B cell (primary cell): ENCODE measurements at regions not wholly inside any gene's neighbourhood (a gene's known extent, or its start where the extent isn't known, plus 50 kb on each side); places are given as distances from the start of the nearest gene placed in this dataset.
"Not testable (repeated sequence)": the region's sequence is repeated elsewhere in the genome, so short reads cannot be mapped to it uniquely, and the experiment has no call there.

Experiments used
- ATAC-seq: fragments of 200-7000 bp; cut with Tn5 transposase; one replicate; pipeline ENCODE4 v1.10.0; 2021; ENCODE audit warnings: low read depth, mild to moderate bottlenecking, moderate number of reproducible peaks, moderate library complexity
- CTCF ChIA-PET: fragments of 350-600 bp; sonication (Branson Sonifier 250); formaldehyde crosslinking; loops from one replicate; lab custom pipeline; 2021; ENCODE audit warnings: antibody characterized with exemption, inconsistent platforms; lab: Charles Lee
- POLR2A ChIA-PET: fragments of 350-600 bp; sonication (Branson Sonifier 250); formaldehyde crosslinking; loops from one replicate; lab custom pipeline; 2021; ENCODE audit warnings: antibody characterized with exemption; lab: Charles Lee
- DNase-seq: peaks from one replicate; pipeline ENCODE4 v3.0.0; 2013
- H2AFZ ChIP-seq: 2 replicates; pipeline ENCODE4 v1.6.1; 2012; ENCODE audit warnings: mild to moderate bottlenecking, low read depth, low read length; ENCODE audit not compliant: insufficient read depth, poor library complexity, severe bottlenecking
- H3K27ac ChIP-seq, 2 donors: 1 replicate in 1 of 2; 2 replicates in 1 of 2; pipeline ENCODE4 v1.5.1; 2012 to 2013; ENCODE audit warnings: low read length in 2 of 2, mild to moderate bottlenecking in 2 of 2, moderate library complexity in 1 of 2
- H3K27me3 ChIP-seq, 4 experiments: fragments of 200-600 bp in 1 of 4; sonication (generic) in 1 of 4; replicated peaks in 1 of 4; 1 replicate in 2 of 4; 2 replicates in 2 of 4; pipeline versions ENCODE4 v1.6.1 to v1.7.0; 2013 to 2016; ENCODE audit warnings: low read length in 3 of 4, mild to moderate bottlenecking in 2 of 4, mixed read lengths in 1 of 4, moderate library complexity in 1 of 4; ENCODE audit not compliant: insufficient read depth in 4 of 4, control insufficient read depth in 3 of 4; ENCODE audit errors: control extremely low read depth in 1 of 4
- H3K36me3 ChIP-seq, 2 experiments: replicated peaks in 1 of 2; 1 replicate in 1 of 2; 2 replicates in 1 of 2; pipeline versions ENCODE4 v1.6.1 to v1.7.1; 2013; ENCODE audit warnings: low read length in 1 of 2; ENCODE audit not compliant: insufficient read depth in 2 of 2, control insufficient read depth in 1 of 2; ENCODE audit errors: control extremely low read depth in 1 of 2, extremely low read depth in 1 of 2
- H3K4me1 ChIP-seq, 2 donors: fragments of 200-600 bp in 1 of 2; sonication (generic) in 1 of 2; 1 replicate in 1 of 2; 2 replicates in 1 of 2; pipeline versions ENCODE4 v1.5.1 to v1.6.1; 2013 to 2017; ENCODE audit warnings: low read length in 2 of 2; ENCODE audit not compliant: control insufficient read depth in 2 of 2, insufficient read depth in 2 of 2
- H3K4me2 ChIP-seq: replicated peaks from 2 replicates; pipeline ENCODE3; 2012; ENCODE audit warnings: mild to moderate bottlenecking, low read depth, low read length; ENCODE audit not compliant: poor library complexity, severe bottlenecking
- H3K4me3 ChIP-seq, 5 experiments: fragments of 200-600 bp in 1 of 5; sonication (generic) in 1 of 5; 1 replicate in 3 of 5; 2 replicates in 2 of 5; pipeline versions ENCODE4 v1.5.1 to v1.7.0; 2011 to 2016; ENCODE audit warnings: low read length in 4 of 5, mild to moderate bottlenecking in 4 of 5, low read depth in 2 of 5, control low read depth in 1 of 5, moderate library complexity in 1 of 5; ENCODE audit not compliant: insufficient read depth in 1 of 5; ENCODE audit errors: control extremely low read depth in 1 of 5, extremely low read depth in 1 of 5
- H3K79me2 ChIP-seq: fragments of 200-600 bp; sonication (generic); one replicate; pipeline ENCODE4 v1.6.0; 2016; ENCODE audit warnings: low read length; ENCODE audit not compliant: control insufficient read depth, insufficient read depth
- H3K9ac ChIP-seq: fragments of 200-600 bp; sonication (generic); 2 replicates; pipeline ENCODE4 v1.6.1; 2017; ENCODE audit warnings: mild to moderate bottlenecking, low read length, moderate library complexity
- H3K9me3 ChIP-seq, 3 donors: one replicate each; pipeline versions ENCODE4 v1.6.1 to v1.7.1; 2013; ENCODE audit warnings: low read length in 2 of 3; ENCODE audit not compliant: control insufficient read depth in 2 of 3, insufficient read depth in 1 of 3; ENCODE audit errors: control extremely low read depth in 1 of 3
- H4K20me1 ChIP-seq: 2 replicates; pipeline ENCODE4 v1.6.0; 2012; ENCODE audit warnings: mild to moderate bottlenecking, low read length; ENCODE audit not compliant: insufficient read depth, control insufficient read depth, poor library complexity, severe bottlenecking
- H3K27ac Mint-ChIP-seq: one replicate; pipeline ENCODE4 v1.8.0; 2021; ENCODE audit warnings: mixed read lengths
- H3K27me3 Mint-ChIP-seq: one replicate; pipeline ENCODE4 v1.8.0; 2021; ENCODE audit warnings: mixed read lengths
- H3K4me1 Mint-ChIP-seq: one replicate; pipeline ENCODE4 v1.8.0; 2021; ENCODE audit warnings: mixed read lengths
- H3K4me3 Mint-ChIP-seq: one replicate; pipeline ENCODE4 v1.8.0; 2021; ENCODE audit warnings: mixed read lengths
- H3K9me3 Mint-ChIP-seq: one replicate; pipeline ENCODE4 v1.8.0; 2022; ENCODE audit warnings: mixed read lengths; ENCODE audit not compliant: insufficient read depth
- EZH2 ChIP-seq: IDR thresholded peaks from 2 replicates; pipeline ENCODE4 v1.6.1; 2012; ENCODE audit warnings: borderline replicate concordance, low read depth, mild to moderate bottlenecking, moderate library complexity, low read length; ENCODE audit not compliant: insufficient read depth, poor library complexity, severe bottlenecking
- WGBS: methylation state at CpG from one replicate; pipeline ENCODE4 v1.1.5; 2013; ENCODE audit warnings: missing lambda C conversion rate; ENCODE audit not compliant: insufficient coverage; 5-methylcytosine and 5-hydroxymethylcytosine counted together
- intact Hi-C: fragments of 100-400 bp; cut with micrococcal nuclease; formaldehyde crosslinking; loops from one replicate; pipeline ENCODE4 v1.10.0; 2022
- TF ChIP-seq, protein P1 (sequence below): fragments of 200-600 bp; IDR thresholded peaks from one replicate; pipeline ENCODE4 v1.8.0; 2022; ENCODE audit warnings: antibody characterized with exemption, mild to moderate bottlenecking

DNA sequence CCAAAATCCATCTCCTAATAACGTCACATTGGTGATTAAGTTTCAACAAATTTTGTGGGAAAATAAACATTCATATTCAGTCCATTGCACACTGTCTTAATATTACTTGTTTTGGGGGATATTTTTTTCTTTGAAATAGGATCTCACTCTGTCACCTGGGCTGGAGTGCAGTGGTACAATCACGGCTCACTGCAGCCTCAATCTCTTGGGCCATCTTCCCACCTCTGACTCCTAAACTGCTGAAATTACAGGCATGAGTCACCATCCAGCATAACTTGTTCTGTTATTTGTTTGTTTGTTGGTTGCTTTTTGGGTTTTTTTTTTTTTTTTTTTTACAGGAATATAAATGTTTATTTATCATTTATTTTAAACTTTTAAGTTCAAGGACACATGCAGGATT lies 556.1 kb upstream of the SLITRK6 start:
- H3K27me3 ChIP-seq, result no peaks in the 10 kb centered on the region
- WGBS, result 100% methylated on average over 1 of the region's 2 CpGs
- Mint-ChIP-seq H3K9me3 (peaks cover 6% of the 10 kb centered on the region), H3K4me1 (no peaks in the 10 kb centered on the region), H3K4me3 (no peak overlapping the region), H3K27ac (no peak overlapping the region), H3K27me3 (no peaks in the 10 kb centered on the region)
- no peak for TF ChIP-seq EZH2
- TF ChIP-seq, protein P1, sequence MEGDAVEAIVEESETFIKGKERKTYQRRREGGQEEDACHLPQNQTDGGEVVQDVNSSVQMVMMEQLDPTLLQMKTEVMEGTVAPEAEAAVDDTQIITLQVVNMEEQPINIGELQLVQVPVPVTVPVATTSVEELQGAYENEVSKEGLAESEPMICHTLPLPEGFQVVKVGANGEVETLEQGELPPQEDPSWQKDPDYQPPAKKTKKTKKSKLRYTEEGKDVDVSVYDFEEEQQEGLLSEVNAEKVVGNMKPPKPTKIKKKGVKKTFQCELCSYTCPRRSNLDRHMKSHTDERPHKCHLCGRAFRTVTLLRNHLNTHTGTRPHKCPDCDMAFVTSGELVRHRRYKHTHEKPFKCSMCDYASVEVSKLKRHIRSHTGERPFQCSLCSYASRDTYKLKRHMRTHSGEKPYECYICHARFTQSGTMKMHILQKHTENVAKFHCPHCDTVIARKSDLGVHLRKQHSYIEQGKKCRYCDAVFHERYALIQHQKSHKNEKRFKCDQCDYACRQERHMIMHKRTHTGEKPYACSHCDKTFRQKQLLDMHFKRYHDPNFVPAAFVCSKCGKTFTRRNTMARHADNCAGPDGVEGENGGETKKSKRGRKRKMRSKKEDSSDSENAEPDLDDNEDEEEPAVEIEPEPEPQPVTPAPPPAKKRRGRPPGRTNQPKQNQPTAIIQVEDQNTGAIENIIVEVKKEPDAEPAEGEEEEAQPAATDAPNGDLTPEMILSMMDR, result no peak
- no peak overlapping the region for H2AFZ ChIP-seq
- ATAC-seq (no peak), DNase-seq (no peak)
- H3K9me3 ChIP-seq, result no peaks in the 10 kb centered on the region
- no peaks in the 10 kb centered on the region for H3K4me1 ChIP-seq
- H3K9ac ChIP-seq, result no peak overlapping the region
- no peak overlapping the region for H3K27ac ChIP-seq
- H4K20me1 ChIP-seq, result no peaks in the 10 kb centered on the region
- ChIA-PET POLR2A (no interaction called here), CTCF (no interaction called here)
- no peaks in the 10 kb centered on the region for H3K36me3 ChIP-seq
- intact Hi-C loops, result no loop called here
- H3K4me3 ChIP-seq, result no peak overlapping the region
- no peak overlapping the region for H3K4me2 ChIP-seq
- H3K79me2 ChIP-seq, result no peaks in the 10 kb centered on the region

DNA sequence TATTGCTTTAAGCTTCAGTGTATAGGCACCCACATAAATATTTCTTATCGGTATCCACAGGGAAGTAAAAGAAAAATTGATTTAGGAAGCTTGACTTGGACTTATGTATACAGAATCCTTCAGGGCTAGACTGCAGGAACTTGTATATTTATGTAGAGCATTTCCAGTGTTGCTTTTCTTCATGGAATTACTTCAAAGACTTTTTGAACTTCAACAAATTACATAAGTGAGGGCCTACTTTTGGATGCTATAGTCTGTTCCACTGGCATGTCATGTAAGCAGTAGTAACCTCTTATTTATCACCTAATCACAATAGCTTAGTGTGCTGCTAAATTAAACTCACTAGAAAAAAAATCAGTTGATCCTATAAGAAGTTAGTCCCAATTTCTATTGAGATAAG lies 557.9 kb upstream of the SLITRK6 start:
- Mint-ChIP-seq H3K4me1 (no peaks in the 10 kb centered on the region), H3K9me3 (peaks cover 6% of the 10 kb centered on the region), H3K4me3 (no peak overlapping the region), H3K27me3 (no peaks in the 10 kb centered on the region), H3K27ac (no peak overlapping the region)
- DNase-seq (no peak), ATAC-seq (no peak)
- H3K9ac ChIP-seq, result no peak overlapping the region
- H3K4me1 ChIP-seq, result no peaks in the 10 kb centered on the region
- no peaks in the 10 kb centered on the region for H3K27me3 ChIP-seq
- intact Hi-C loops, result no loop called here
- ChIA-PET CTCF (no interaction called here), POLR2A (no interaction called here)
- no peaks in the 10 kb centered on the region for H3K36me3 ChIP-seq
- no peaks in the 10 kb centered on the region for H4K20me1 ChIP-seq
- no CpG with 5 or more reads among the region's 1 CpG for WGBS
- H3K4me3 ChIP-seq, result no peak overlapping the region
- H2AFZ ChIP-seq, result no peak overlapping the region
- no peaks in the 10 kb centered on the region for H3K9me3 ChIP-seq
- H3K4me2 ChIP-seq, result no peak overlapping the region
- H3K27ac ChIP-seq, result no peak overlapping the region
- TF ChIP-seq, protein P1, result no peak
- no peak for TF ChIP-seq EZH2
- no peaks in the 10 kb centered on the region for H3K79me2 ChIP-seq

DNA sequence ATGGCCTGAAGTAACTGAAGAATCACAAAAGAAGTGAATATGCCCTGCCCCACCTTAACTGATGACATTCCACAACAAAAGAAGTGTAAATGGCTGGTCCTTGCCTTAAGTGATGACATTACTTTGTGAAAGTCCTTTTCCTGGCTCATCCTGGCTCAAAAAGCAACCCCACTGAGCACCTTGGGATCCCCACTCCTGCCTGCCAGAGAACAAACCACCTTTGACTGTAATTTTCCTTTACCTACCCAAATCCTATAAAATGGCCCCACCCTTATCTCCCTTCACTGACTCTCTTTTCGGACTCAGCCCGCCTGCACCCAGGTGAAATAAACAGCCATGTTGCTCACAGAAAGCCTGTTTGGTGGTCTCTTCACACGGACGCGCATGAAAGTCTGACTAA lies 564.5 kb upstream of the SLITRK6 start:
- H3K9ac ChIP-seq, H2AFZ ChIP-seq, H3K27ac ChIP-seq, H3K27me3 ChIP-seq, H3K4me3 ChIP-seq, H3K4me2 ChIP-seq, intact Hi-C loops, H3K9me3 Mint-ChIP-seq, H3K79me2 ChIP-seq, DNase-seq, H3K4me3 Mint-ChIP-seq, CTCF ChIA-PET, H3K27me3 Mint-ChIP-seq, H4K20me1 ChIP-seq, H3K4me1 Mint-ChIP-seq, ATAC-seq, H3K4me1 ChIP-seq, H3K9me3 ChIP-seq, H3K27ac Mint-ChIP-seq, H3K36me3 ChIP-seq, POLR2A ChIA-PET: not testable (repeated sequence)
- no CpG with 5 or more reads among the region's 5 CpGs for WGBS
